ENCODE measurements at regions not wholly inside any gene's neighbourhood (a gene's known extent, or its start where the extent isn't known, plus 50 kb on each side); places are given as distances from the start of the nearest gene placed in this dataset.
A peak's percentile ranks its signal among the peaks of the same experiment; 100 is the strongest.

DNA sequence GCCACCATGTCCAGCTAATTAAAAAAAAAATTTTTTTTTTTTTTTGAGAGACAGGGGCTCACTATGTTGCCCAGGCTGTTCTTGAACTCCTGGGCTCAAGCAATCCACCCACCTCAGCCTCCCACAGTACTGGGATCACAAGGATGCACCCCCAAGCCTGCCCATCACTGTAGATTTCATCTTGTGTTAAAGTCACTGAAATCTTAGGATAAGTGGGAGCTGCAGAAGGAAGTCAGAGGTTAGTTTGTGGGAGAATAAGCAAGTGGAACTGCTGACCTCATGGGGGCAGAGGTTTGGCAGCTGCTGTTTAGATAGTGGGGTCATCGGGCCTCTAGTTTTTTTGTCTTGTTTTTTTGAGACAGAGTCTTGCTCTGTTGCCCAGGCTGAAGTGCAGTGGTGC, 59.7 kb upstream of the MAX start:
- POLR2A ChIA-PET = no interaction called here
- Mint-ChIP-seq H3K4me3 (no peak overlapping the region), H3K27ac (no peak overlapping the region), H3K36me3 (ENCODE audit: low read depth) (no peaks in the 10 kb centered on the region), H3K27me3 (no peaks in the 10 kb centered on the region), H3K9me3 (no peaks in the 10 kb centered on the region), H3K4me1 (ENCODE audit: low read depth) (peaks cover 20% of the 10 kb centered on the region)
- ATAC-seq (no peak), DNase-seq (no peak)
- TF ChIP-seq, protein P1, sequence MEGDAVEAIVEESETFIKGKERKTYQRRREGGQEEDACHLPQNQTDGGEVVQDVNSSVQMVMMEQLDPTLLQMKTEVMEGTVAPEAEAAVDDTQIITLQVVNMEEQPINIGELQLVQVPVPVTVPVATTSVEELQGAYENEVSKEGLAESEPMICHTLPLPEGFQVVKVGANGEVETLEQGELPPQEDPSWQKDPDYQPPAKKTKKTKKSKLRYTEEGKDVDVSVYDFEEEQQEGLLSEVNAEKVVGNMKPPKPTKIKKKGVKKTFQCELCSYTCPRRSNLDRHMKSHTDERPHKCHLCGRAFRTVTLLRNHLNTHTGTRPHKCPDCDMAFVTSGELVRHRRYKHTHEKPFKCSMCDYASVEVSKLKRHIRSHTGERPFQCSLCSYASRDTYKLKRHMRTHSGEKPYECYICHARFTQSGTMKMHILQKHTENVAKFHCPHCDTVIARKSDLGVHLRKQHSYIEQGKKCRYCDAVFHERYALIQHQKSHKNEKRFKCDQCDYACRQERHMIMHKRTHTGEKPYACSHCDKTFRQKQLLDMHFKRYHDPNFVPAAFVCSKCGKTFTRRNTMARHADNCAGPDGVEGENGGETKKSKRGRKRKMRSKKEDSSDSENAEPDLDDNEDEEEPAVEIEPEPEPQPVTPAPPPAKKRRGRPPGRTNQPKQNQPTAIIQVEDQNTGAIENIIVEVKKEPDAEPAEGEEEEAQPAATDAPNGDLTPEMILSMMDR (IDR thresholded peaks at IDR 0.05) = no peak
- intact Hi-C loops (cut with micrococcal nuclease) = loop anchor here (5.0 to 10.0 kb wide), 2 partner anchors 793 to 910 kb away; no protein-coding TSS in a partner anchor
- CTCF ChIA-PET = interaction anchor here (0.9 to 1.6 kb wide), 5 partner anchors 13 to 798 kb away, joined by 3 to 6 read pairs (median 4); no protein-coding TSS in a partner anchor

DNA sequence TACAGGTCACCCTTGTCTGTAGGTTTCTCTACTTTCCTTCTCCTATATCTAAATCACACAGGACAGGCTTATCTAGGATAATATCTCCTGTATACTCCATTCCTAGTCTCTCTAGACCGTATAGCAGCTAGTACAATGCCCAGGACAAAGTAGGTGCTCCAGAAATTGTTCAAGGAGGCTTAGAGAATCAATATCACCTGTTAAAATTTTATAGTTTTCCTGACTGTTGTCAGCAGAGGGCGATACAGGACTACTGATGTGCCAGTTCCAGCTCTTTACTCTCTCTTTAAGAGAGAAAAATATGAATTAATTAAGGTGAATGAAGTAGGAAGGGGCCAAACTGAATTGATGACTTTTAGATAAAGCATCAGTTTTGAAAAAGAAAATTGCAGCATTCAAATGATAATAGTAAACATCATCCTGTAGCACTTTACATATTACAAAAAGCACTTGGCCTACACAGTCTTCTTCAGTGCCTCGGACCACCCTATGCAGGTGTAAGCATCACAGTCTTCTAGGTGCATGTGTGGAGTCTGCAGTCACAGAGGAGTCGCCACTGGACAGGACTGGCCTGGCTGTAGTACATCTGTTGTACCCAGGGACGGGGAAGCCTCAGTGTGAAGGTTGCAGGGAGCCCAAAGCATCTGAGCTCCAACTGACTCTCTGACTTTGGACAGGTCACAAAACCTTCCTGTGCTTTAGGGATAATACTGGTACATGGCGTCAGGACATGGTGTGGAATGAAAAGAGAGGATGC, 61.9 kb upstream of the MAX start:
- no peak overlapping the region for H3K27ac Mint-ChIP-seq
- ATAC-seq = peak; percentile 65

DNA sequence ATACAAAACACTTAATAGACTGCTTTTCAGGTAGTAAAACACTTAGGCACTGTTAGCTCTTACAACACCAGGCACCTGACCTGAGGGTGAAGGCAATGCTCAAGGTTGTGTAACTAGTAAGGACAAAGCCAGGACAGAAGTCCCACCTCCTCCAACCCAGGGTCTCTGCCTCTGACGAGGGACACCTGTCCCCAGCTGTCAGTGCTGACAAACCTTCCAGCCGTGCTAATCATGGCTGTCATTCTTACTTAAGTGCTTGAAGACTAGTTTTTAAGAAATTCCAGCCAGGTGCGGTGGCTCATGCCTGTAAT, 62.5 kb upstream of the MAX start:
- Mint-ChIP-seq H3K27me3 (no peaks in the 10 kb centered on the region), H3K4me1 (ENCODE audit: low read depth) (peaks cover 24% of the 10 kb centered on the region), H3K27ac (no peak overlapping the region), H3K9me3 (no peaks in the 10 kb centered on the region), H3K36me3 (ENCODE audit: low read depth) (no peaks in the 10 kb centered on the region), H3K4me3 (no peak overlapping the region)
- ATAC-seq (no peak), DNase-seq (no peak)
- TF ChIP-seq, protein P1 (IDR thresholded peaks at IDR 0.05) = no peak
- ChIA-PET CTCF (interaction anchor here (0.8 to 3.8 kb wide), 37 partner anchors 13 to 907 kb away, joined by 3 to 47 read pairs (median 4); partner anchors contain the start of gene FUT8), POLR2A (interaction anchor here (0.5 to 1.1 kb wide), 3 partner anchors 107 to 666 kb away, joined by 3 to 4 read pairs (median 3); no protein-coding TSS in a partner anchor)
- intact Hi-C loops (cut with micrococcal nuclease) = loop anchor here (2.0 to 10.0 kb wide), 4 partner anchors 248 to 908 kb away; partner anchors contain the start of gene FUT8

More for the DNA sequence above, 61.9 kb upstream of the MAX start:
- POLR2A ChIA-PET = interaction anchor here (0.5 to 1.7 kb wide), 5 partner anchors 107 to 666 kb away, joined by 3 to 4 read pairs (median 3); partner anchors contain the start of gene FUT8
- H3K36me3 Mint-ChIP-seq (ENCODE audit: low read depth) = no peaks in the 10 kb centered on the region
- intact Hi-C loops (cut with micrococcal nuclease) = loop anchor here (2.0 to 10.0 kb wide), 3 partner anchors 661 to 908 kb away; no protein-coding TSS in a partner anchor
- no peaks in the 10 kb centered on the region for H3K9me3 Mint-ChIP-seq
- TF ChIP-seq, protein P1 (IDR thresholded peaks at IDR 0.05) = peak; percentile 79
- H3K4me1 Mint-ChIP-seq (ENCODE audit: low read depth) = peaks cover 24% of the 10 kb centered on the region
- CTCF ChIA-PET = interaction anchor here (0.8 to 3.8 kb wide), 43 partner anchors 8 to 908 kb away, joined by 3 to 47 read pairs (median 3); partner anchors contain the start of gene FUT8
- H3K4me3 Mint-ChIP-seq = no peak overlapping the region
- H3K27me3 Mint-ChIP-seq = no peaks in the 10 kb centered on the region
- peak; percentile 54 for DNase-seq

DNA sequence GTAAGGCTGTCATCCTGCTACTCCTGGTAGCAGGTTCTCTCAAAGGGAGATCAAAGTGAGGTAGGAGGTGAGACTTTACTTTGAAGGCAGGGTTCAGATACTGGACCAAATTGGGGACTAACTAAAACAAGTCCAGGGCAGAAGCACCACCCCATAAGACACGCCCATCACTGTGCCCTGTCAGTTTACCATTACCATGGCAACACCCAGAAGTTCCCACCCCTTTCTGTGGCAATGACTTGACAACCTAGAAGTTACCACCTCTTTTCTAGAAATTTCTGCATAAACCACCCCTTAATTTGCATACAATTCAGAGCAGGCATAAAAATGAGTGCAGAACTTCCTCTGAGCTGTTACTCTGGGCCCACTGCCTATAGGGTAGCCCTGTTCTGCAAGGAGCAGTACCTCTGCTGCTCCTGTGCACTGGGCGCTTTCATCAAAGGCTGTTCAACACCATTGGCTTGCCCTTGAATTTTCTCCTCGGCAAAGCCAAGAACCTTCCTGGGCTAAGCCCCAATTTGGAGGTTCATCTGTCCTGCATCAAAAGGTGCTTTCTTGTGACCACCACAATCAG, 64.8 kb upstream of the MAX start:
- Mint-ChIP-seq H3K4me3 (no peak overlapping the region), H3K4me1 (ENCODE audit: low read depth) (peaks cover 19% of the 10 kb centered on the region), H3K9me3 (no peaks in the 10 kb centered on the region), H3K36me3 (ENCODE audit: low read depth) (no peaks in the 10 kb centered on the region), H3K27me3 (peaks cover 9% of the 10 kb centered on the region), H3K27ac (no peak overlapping the region)
- ATAC-seq (peak; percentile 15), DNase-seq (peak; percentile 47)
- intact Hi-C loops (cut with micrococcal nuclease) = loop anchor here (5.0 to 10.0 kb wide), 2 partner anchors 245 to 788 kb away; partner anchors contain the start of gene FUT8
- POLR2A ChIA-PET = no interaction called here
- CTCF ChIA-PET = interaction anchor here (1.3 to 3.7 kb wide), 3 partner anchors 244 to 657 kb away, joined by 3 to 18 read pairs (median 12); partner anchors contain the start of gene FUT8
- TF ChIP-seq, protein P1 (IDR thresholded peaks at IDR 0.05) = no peak
